GM18519 (cell line): ENCODE measurements at regions not wholly inside any gene's neighbourhood (a gene's known extent, or its start where the extent isn't known, plus 50 kb on each side); places are given as distances from the start of the nearest gene placed in this dataset.

Source experiments
- ATAC-seq: cut with Tn5 transposase; IDR thresholded peaks from one replicate; pipeline ENCODE4 v1.9.1; 2021; ENCODE audit warnings: mild to moderate bottlenecking, moderate library complexity; ENCODE audit not compliant: unreplicated experiment, low FRiP score

- ATAC-seq: no peak
Measured at GRCh38 chr1:229950908-229951307, 116.1 kb upstream of the GALNT2 start.

- ATAC-seq: no peak
Measured at GRCh38 chr1:229951856-229952534, 115.0 kb upstream of the GALNT2 start.

GRCh38 chr1:229952670-229953520 lies 114.1 kb upstream of the GALNT2 start:
- ATAC-seq: no peak

- ATAC-seq: no peak
Measured at GRCh38 chr1:229953736-229954326, 113.2 kb upstream of the GALNT2 start.

GRCh38 chr1:229964281-229964680 lies 102.8 kb upstream of the GALNT2 start:
- no peak for ATAC-seq

- no peak for ATAC-seq
Measured at GRCh38 chr1:229970714-229971113, 96.3 kb upstream of the GALNT2 start.

GRCh38 chr1:229971141-229971540 lies 95.9 kb upstream of the GALNT2 start:
- ATAC-seq: no peak

GRCh38 chr1:229972600-229973296 lies 94.3 kb upstream of the GALNT2 start:
- no peak for ATAC-seq

- ATAC-seq: no peak
Measured at GRCh38 chr1:229973297-229973612, 93.8 kb upstream of the GALNT2 start.

GRCh38 chr1:229975047-229975446 lies 92.0 kb upstream of the GALNT2 start:
- ATAC-seq: no peak

- ATAC-seq: no peak
Measured at GRCh38 chr1:229980009-229980408, 87.0 kb upstream of the GALNT2 start.

- ATAC-seq: no peak
Measured at GRCh38 chr1:229981736-229982135, 85.3 kb upstream of the GALNT2 start.

GRCh38 chr1:229984310-229984991 lies 82.6 kb upstream of the GALNT2 start:
- ATAC-seq: no peak

GRCh38 chr1:229984992-229985612 lies 81.9 kb upstream of the GALNT2 start:
- ATAC-seq: no peak

GRCh38 chr1:229985613-229986010 lies 81.4 kb upstream of the GALNT2 start:
- no peak for ATAC-seq

GRCh38 chr1:229986737-229987337 lies 80.2 kb upstream of the GALNT2 start:
- no peak for ATAC-seq

GRCh38 chr1:229987953-229988352 lies 79.1 kb upstream of the GALNT2 start:
- ATAC-seq: no peak

- ATAC-seq: no peak
Measured at GRCh38 chr1:229988534-229988933, 78.5 kb upstream of the GALNT2 start.

GRCh38 chr1:229989591-229990248 lies 77.3 kb upstream of the GALNT2 start:
- no peak for ATAC-seq
